Muscle of back (tissue), 3 donors: ENCODE measurements at regions not wholly inside any gene's neighbourhood (a gene's known extent, or its start where the extent isn't known, plus 50 kb on each side); places are given as distances from the start of the nearest gene placed in this dataset.
A peak's percentile ranks its signal among the peaks of the same experiment; 100 is the strongest.

Experiments
- DNase-seq, 3 donors: peaks; one replicate each; pipeline versions ENCODE4 v3.0.0 to v3.0.0-alpha.2; 2013

- DNase-seq: no peak
Measured at GRCh38 chr1:110816945-110817344, 56.0 kb upstream of the CD53 start.

DNA sequence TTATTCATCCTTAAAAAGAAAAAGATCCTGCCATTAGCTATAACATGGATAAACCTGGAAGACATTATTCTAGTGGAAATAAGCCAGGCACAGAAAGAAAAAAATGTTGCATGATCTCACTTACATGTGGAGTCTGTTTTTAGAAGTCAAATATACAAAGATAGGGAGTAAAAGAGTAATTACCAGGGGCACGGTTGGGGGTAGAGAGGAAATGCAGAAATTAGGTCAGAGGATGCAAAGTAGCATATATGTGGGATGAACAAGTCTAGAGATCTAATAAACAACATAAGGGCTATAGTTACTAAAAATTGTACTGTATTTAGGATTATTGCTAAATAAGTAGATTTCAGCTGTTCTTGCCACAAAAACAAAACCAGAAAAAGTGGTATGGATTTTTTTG, 61.4 kb upstream of the CD53 start:
- DNase-seq: peak in 1 of 3 donors; percentile 3

GRCh38 chr1:110800079-110800478, 72.9 kb upstream of the CD53 start:
- no peak for DNase-seq

DNA sequence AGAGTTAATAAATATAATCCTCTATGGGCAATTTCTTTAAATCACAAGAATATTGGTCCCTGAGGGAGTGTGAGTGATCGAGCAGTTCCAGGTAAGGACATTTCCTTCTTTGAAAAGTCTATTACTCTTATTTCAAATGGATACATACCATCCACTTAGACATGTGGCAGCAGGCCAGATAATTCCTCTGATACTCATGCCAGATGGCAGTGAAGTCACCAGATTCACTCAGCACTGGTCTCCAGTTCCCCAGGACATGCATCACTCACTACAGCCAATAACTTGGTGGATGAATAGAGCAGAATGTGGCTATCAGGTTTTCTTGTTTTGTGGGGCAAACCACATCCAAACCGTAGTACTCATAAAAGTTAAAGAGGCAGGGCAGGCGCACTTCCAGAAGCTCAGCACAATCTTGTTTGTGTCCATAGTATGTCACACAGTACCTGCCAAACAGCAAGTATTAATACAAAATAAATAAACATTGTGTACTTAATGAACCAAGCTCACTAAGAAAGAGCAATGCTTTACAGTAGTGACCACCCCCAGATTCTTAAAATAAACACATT, 74.2 kb upstream of the CD53 start:
- no peak for DNase-seq

DNA sequence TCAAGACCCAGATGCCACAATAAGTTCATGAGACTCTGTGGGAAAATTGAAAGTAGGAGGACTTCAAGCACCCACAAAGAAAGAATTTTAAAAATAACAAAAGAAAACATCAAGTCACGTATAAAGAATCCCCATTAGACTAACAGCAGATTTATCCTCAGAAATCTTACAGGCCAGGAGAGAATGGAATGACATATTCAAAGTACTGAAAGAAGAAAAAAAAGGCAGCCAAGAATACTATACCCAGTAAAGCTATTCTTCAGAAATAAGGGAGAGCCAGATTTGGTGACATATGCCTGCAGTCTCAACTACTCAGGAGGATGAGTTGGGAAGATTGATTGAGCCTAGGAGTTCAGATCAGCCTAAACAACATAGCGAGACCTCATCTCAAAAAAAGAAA, 84.3 kb upstream of the CD53 start:
- no peak for DNase-seq

DNA sequence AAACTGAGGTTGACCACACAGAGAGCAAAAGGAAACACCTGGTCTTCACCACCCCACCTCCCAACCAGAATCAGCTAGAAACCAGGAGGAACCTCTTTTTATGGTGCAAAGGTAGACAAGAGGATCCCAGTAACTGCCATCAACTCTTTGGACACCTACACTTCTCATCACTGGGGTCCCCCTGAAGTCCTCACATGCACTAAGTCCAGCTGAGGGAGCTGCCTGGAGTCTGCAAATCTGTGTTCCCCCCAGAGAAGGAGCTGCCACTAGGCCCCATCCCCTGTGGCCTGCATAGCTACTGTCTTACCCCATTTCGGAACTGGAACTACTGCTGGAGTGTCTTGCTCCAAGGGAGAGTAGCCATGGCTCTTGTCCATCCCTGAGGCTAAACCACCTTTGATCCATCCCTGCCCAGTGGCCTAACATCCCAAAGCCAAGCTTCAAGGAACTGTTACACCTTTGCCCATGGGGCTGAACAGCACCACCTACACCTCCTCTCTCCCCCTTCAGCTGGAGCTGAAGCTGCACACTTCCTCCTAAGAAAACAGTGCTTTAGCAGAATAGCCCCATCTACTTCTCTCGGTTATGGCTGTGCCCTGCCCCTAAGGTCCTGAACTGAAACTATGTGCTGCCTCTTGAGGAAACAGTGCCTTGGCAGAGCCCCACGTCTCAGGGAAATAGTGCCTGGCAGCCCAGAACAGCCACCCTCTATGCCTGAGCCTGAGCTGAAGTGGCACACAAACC, 85.4 kb upstream of the CD53 start:
- peak in 1 of 3 donors; percentile 4 for DNase-seq

DNA sequence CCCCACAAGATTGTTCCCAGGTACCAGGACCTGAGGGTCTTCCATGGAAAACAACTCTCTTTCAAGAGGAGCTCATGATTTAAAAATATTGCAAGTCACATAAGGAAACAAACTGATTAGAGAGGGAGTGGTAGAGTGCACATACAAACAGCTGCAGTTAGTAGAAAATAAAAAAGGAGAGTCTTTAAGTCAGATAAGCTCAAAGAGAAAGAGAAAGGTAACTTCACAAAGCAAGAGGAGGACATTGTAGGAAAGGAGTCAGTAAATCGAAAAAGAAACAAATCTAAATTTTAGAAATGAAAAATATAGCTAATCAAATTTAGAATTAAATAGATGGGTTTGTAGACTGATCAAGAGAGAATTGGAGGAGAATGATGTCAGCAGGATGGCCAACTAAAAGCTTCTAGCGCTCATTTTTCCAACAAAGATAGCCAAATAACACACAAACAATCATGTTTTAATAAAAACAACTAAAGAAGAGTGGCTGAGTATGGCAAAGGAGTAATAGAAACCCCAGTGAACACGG, 86.1 kb upstream of the CD53 start:
- DNase-seq: no peak

DNA sequence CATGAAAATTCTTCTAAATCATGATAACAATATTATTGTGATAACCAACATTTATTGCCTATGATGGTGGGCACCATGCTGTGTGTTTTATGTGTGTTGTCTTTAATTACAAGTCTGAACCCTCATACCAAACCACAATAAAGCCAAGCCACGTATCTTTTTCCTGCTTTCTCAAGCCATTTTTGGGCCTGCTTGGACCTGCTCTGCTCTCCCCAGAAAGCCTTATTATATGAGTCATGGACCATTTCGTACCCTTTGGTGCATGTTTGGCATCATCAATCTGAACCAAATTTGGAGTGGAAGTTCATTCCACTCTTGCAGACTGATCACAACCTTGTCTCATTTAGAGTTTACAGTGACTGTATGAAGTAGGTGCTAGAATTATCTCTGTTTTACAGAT, 87.3 kb upstream of the CD53 start:
- DNase-seq: no peak

- DNase-seq: no peak
Measured at GRCh38 chr1:110785055-110785454, 87.9 kb upstream of the CD53 start.

DNA sequence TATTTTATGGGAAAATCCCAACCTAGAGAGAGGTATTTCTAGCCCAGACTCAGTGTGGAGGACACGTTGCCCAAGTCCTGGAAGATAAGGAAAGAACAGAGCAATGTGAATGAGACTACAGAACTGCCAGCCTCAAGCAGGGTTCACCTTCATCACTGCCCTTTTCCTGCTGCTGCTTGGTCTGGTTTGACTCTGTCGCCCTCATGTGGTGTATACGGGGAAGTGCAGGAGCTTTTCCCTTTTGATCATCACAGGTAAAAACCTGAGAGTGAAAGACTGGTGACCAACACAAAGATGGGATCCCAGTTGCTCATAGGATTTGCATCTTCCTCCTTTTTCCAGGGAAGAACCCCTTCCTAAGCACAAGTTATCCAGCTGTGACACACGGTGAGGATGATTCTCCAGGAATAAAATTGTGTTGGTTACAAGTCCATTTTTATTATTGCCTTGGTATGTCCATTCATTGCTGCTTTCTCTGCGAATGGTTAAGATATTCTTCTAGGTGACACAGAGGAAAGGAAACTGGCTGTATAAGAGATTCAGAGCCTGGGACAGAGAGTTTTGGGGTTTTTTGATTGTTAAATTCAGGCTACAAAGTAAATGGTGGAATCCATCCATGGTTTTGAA, 89.5 kb upstream of the CD53 start:
- DNase-seq: peak; percentile 9 to 35 (median 22)

DNA sequence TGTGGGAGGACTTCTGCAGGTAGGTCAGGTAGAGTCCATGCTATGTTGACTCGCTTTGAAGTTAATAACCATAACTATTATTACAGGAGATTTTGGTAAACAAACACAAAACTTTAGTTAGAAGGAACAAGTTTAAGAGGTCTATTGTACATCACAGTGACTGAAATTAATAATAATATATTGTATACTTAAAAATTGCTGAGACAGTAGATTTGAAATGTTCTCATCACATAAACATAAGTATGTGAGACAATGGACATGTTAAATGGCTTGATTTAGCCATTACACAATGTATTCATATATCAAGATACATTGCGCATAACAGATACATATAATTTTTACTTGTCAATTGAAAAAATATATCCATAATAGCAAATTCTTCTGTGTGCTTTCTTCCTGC, 91.4 kb upstream of the CD53 start:
- DNase-seq: no peak

DNA sequence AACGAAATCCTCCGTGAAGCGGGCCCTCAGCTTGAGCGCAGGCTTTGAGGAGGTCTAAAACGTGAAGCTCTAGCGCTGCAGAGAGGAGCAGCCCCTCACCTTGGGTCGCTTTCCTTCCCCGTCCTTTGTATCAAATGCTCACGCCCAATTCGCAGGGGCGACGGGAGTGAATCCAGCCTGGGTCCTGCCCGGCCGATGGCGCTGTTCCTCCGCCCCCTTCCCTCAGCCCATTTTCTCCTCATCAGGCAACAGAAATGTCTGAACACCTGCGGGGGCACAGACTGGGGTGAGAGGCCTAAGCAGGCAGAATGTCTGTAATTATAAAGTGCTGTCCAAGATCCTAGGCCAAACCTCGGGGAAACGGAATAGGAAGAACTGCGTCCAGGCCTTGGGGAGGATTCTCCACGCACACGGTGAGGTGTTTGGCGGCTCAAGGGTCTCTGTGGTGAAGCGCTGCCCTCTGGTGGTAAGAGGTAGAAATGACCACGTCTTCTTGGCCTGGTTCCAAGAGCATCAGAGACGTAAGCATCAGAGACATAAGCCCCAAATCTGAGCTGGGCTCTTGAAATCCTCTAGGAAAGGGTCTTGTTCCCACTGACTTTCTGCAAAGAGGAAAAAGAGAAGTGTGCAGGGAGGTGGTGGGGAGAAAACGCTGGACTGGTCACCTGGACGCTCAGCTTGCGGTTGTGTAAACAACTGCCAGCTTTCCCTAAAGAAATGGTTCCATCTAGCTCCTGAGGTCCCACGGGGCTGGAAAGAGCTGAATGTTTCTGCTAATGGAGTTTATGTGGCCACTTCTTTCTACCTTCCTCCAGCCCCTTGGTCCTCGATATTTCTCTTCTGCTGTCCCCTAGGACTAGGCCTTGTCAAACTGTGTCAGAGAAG, 92.1 kb upstream of the CD53 start:
- peak; percentile 61 to 70 (median 70) for DNase-seq

DNA sequence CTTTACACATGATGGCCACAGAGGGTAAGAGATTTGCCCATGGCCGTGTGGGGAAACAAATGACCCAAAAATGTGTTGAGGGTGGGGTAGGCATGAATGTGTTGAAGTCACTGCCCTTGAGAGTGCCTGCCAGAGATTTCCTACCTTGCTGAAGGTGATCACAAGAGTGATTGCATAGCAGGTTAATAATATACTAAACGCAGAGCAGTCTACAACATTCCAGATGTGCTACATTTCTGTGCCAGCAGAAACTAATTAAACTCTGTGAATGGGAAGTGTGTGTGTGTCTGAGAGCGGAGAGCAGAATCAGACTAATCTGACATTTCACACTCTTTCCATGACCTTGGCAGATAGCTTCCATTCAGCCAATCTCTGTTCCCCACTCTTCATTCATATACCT, 93.3 kb upstream of the CD53 start:
- no peak for DNase-seq

DNA sequence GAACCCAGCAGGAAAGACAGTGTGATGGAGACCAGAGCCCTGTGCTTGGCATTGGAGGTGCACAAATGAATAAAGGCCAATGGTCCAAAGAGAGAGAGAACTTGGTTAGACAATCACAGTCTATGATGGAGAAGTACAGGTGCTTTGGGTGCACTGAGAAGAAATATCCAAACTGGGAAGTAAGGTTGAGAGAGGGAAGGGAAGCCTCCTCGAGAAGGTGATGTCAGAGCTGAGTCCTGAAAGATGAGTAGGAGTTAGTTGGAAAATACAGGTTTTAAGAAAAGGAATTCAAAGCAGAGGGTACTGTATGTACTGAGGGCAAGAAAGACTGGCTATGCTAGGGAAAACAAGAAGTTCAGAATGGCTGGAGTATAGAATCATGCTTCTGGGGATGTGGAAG, 94.1 kb upstream of the CD53 start:
- DNase-seq: no peak

- no peak for DNase-seq
Measured at GRCh38 chr1:110777228-110777627, 95.7 kb upstream of the CD53 start.

DNA sequence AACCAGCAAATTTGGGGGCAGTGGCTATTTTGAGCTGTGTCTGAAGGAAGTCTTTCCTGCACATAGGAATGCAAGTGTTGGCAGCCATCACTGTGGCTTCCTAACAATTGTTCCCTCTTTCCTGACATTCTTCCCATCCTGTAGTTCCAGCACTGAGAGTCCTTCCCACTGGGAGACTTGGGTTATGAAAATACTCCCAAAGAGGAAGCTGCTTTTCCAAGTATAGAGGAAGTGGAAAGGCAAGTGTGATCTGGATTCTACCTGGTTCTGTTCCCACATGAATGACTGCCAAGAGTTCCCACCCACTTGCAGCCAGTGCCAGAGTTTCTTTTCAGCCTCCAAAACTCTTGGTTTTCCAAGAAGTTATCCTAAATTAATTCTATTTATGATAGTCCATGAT, 98.5 kb upstream of the CD53 start:
- DNase-seq: peak in 1 of 3 donors; percentile 7

DNA sequence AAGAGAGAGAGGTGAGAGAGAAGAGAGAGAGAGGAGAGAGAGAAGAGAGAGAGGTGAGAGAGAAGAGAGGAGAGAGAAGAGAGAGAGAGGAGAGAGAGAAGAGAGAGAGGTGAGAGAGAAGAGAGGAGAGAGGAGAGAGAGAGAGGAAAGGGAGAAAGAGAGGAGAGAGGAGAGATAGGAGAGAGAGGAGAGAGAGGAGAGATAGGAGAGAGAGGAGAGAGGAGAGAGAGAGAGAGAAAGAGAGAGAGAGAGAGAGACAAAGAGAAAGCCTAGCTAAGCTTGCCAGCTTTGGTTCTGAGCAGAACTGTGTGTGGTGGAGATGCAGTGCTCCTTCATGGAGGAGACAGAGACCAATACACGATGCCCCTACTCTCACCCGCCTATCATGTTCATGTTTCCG, 99.1 kb upstream of the KCNA3 start:
- no peak for DNase-seq

DNA sequence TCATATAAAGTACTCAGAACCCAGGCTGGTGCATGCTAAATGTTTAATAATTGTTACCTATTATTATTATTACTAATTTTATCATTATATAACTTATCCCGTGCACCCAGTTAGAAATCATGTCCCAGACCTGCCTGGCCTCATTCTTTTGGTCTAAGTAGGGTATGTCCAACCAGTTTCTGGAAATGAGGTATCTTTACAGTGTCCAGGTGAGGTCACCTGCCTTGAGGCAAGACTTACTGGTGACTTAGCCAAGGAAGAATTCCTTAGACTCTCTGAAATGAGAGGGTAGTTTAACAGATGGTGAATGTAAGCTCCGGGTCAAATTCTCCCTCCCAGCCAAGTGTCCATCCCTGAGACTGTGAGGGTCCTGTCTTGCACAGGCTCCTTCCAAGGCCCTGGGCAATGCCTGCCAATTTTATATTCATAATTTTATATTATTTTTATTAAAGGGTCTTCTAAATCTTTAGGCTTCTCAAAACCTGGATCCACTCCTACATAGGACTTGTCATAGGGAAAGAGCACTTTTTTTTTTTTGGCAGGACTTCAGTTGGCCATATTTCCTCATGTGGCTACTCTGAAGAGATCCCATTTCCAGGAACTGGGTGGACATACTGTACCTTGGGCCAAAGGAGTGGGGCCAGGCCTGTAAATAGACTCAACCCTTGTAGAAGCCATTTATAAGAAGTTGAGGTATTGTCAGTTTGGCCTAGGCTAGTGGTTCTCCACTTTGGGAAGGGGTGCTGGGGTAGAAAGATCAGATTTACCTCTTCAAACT, 96.7 kb upstream of the KCNA3 start:
- no peak for DNase-seq

- no peak for DNase-seq
Measured at GRCh38 chr1:110770832-110771231, 96.1 kb upstream of the KCNA3 start.

- no peak for DNase-seq
Measured at GRCh38 chr1:110768605-110769004, 93.9 kb upstream of the KCNA3 start.

DNA sequence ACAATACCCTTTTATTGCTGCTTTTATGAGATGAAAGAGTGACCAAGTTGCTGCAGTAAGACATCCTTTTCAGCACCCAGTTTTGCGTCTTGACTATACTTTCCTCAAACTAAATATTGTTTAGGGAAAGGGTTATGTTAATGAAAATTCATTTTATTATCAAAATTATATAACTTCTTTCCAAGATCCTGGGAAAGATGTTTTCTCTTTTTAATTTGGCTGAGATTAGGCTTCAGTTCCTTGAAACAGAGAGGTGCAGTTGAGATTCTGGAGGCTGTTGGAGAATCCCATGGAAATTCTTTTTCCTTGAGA, 91.6 kb upstream of the KCNA3 start:
- DNase-seq: no peak
